Adrenal gland (tissue), 9 donors: ENCODE measurements at regions not wholly inside any gene's neighbourhood (a gene's known extent, or its start where the extent isn't known, plus 50 kb on each side); places are given as distances from the start of the nearest gene placed in this dataset.

Experiments
- DNase-seq, 7 donors: peaks; one replicate each; pipeline ENCODE4 v3.0.0-alpha.2; 2019 to 2020
- H3K27ac ChIP-seq, 5 donors: fragments of 200-600 bp; sonication (generic) in 4 of 5; 1 replicate in 3 of 5; 2 replicates in 2 of 5; pipeline versions ENCODE4 v1.5.1 to v1.8.0; 2016 to 2020; ENCODE audit warnings: mild to moderate bottlenecking in 1 of 5
- H3K27me3 ChIP-seq: fragments of 200-600 bp; 2 replicates; pipeline ENCODE4 v1.8.0; 2021
- H3K36me3 ChIP-seq, 2 donors: fragments of 200-600 bp; replicated peaks in 1 of 2; 1 replicate in 1 of 2; 2 replicates in 1 of 2; pipeline versions ENCODE4 v1.5.1 to v1.8.0; 2018 to 2022
- H3K4me1 ChIP-seq, 2 donors: fragments of 200-600 bp; replicated peaks in 1 of 2; 1 replicate in 1 of 2; 2 replicates in 1 of 2; pipeline versions ENCODE4 v1.5.1 to v1.8.0; 2018 to 2021
- H3K4me3 ChIP-seq, 4 donors: fragments of 200-600 bp; sonication (generic) in 3 of 4; one replicate each; pipeline ENCODE4 v1.5.1; 2016 to 2018
- H3K9me3 ChIP-seq, 3 donors: fragments of 200-600 bp; sonication (generic) in 1 of 3; replicated peaks in 1 of 3; 1 replicate in 2 of 3; 2 replicates in 1 of 3; pipeline versions ENCODE4 v1.5.1 to v1.8.0; 2016 to 2021
- POLR2A ChIP-seq, 2 donors: fragments of 450-650 bp; IDR thresholded peaks; one replicate each; pipeline ENCODE4 v1.6.1; 2017; ENCODE audit warnings: antibody characterized with exemption in 2 of 2, mild to moderate bottlenecking in 2 of 2, moderate library complexity in 1 of 2
- WGBS, 4 donors: extraction: QIAGEN DNeasy Blood & Tissue Kit in 2 of 4; methylation state at CpG; one replicate each; pipeline versions ENCODE4 v1.1.5 to v1.1.7; 2013 to 2017; 5-methylcytosine and 5-hydroxymethylcytosine counted together
- intact Hi-C, 2 donors: fragments of 100-400 bp; cut with DNase I; formaldehyde crosslinking; loops; one replicate each; pipeline versions ENCODE4 v1.14.1 to v1.15.0; 2022 to 2023
- TF ChIP-seq, protein P1 (sequence below), 6 experiments: fragments of 450-650 bp in 4 of 6; fragments of 200-600 bp in 2 of 6; sonication (generic) in 1 of 6; IDR thresholded peaks; 1 replicate in 5 of 6; 2 replicates in 1 of 6; pipeline versions ENCODE4 v1.5.1 to v1.8.0; 2016 to 2021; ENCODE audit warnings: antibody characterized with exemption in 6 of 6, mild to moderate bottlenecking in 2 of 6, moderate library complexity in 1 of 6
- donor health status: healthy with polysubstance abuse.
- donor health status: Bipolar disorder and iron deficiency.
- donor health status: DM: yes; HTN: yes; CAD: no.
- donor health status: DM: no; HTN: no; CAD: no.
- donor health status: DM: no; HTN: no; CAD: no.

DNA sequence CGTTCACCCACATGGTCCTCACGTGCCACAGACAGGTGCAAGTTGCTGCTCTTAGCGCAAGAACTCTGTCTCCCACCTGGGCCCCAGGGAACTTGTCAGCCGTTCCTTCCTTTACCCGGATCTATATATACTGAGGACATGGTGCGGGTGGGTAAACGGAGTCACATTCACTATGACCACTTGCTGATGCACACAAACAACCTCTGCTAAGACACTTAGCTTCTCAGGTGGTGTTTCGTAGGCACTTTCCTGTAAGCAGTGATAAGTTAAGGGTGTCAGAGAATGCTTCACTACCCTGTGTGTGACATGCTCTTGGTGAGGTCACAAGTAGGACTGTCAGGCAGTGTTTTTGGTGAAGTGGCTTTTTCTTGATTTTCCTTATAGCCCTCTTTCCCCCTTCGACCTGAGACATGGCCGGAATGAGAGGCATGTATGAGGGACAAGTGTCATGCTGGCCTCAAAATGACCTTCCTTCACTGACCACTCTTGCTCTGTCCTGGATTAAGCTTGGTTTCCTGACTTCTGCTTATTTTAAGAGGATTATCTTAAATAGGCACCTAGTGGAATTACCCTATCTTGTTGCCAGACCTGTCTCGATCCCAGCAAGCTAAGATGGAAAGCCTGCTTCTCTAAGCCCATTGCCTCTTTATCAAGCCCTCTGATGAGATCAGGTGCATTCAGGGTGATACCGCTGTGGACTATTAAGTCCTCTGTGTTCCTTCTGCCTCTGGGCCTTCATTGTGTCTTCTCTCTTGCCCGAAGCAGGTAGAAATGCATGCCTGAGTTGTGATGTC lies 97.1 kb upstream of the CELF4 start:
- Histone ChIP-seq H3K4me1 (no peaks in the 10 kb centered on the region), H3K36me3 (no peaks in the 10 kb centered on the region), H3K27me3 (no peaks in the 10 kb centered on the region), H3K4me3 (no peak overlapping the region), H3K9me3 (no peaks in the 10 kb centered on the region), H3K27ac (no peak overlapping the region)
- DNase-seq = no peak
- intact Hi-C loops = no loop called here
- TF ChIP-seq, protein P1, sequence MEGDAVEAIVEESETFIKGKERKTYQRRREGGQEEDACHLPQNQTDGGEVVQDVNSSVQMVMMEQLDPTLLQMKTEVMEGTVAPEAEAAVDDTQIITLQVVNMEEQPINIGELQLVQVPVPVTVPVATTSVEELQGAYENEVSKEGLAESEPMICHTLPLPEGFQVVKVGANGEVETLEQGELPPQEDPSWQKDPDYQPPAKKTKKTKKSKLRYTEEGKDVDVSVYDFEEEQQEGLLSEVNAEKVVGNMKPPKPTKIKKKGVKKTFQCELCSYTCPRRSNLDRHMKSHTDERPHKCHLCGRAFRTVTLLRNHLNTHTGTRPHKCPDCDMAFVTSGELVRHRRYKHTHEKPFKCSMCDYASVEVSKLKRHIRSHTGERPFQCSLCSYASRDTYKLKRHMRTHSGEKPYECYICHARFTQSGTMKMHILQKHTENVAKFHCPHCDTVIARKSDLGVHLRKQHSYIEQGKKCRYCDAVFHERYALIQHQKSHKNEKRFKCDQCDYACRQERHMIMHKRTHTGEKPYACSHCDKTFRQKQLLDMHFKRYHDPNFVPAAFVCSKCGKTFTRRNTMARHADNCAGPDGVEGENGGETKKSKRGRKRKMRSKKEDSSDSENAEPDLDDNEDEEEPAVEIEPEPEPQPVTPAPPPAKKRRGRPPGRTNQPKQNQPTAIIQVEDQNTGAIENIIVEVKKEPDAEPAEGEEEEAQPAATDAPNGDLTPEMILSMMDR (IDR thresholded peaks at IDR 0.05) = no peak
- no peak for TF ChIP-seq POLR2A (IDR thresholded peaks at IDR 0.05)
- 78 to 88% (median 86%) methylated on average over 13 of the region's 13 CpGs for WGBS, 4 donors

DNA sequence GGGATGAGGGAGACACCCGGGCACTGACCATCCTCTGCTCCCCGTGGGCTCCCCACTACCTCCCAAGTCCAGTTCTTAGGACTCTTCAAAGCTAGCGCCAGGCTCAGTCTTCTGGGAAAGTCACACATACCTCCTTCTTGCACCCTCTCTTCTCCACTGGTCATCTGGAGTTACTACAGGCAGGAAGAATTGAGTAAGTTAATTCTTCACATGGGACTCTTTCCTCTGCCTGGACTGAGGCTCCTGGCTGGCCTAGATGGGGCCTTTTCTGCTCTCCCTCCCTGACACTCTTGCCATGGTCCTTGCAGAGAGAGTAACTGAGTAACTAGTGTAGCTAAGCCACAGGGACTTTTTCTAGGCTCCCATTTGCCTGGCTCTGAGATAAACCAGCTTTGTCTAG lies 96.5 kb upstream of the CELF4 start:
- no peaks in the 10 kb centered on the region for H3K36me3 ChIP-seq
- 70 to 82% (median 79%) methylated on average over 2 to 3 of the region's 3 CpGs; no CpG with 5 or more reads in 1 of the 4 donors for WGBS, 4 donors
- TF ChIP-seq, protein P1 (IDR thresholded peaks at IDR 0.05) = no peak
- no peak for TF ChIP-seq POLR2A (IDR thresholded peaks at IDR 0.05)
- no peaks in the 10 kb centered on the region for H3K4me1 ChIP-seq
- no peak overlapping the region for H3K27ac ChIP-seq
- no peak for DNase-seq
- no peaks in the 10 kb centered on the region for H3K9me3 ChIP-seq
- H3K4me3 ChIP-seq = no peak overlapping the region
- intact Hi-C loops = no loop called here
- H3K27me3 ChIP-seq = no peaks in the 10 kb centered on the region

DNA sequence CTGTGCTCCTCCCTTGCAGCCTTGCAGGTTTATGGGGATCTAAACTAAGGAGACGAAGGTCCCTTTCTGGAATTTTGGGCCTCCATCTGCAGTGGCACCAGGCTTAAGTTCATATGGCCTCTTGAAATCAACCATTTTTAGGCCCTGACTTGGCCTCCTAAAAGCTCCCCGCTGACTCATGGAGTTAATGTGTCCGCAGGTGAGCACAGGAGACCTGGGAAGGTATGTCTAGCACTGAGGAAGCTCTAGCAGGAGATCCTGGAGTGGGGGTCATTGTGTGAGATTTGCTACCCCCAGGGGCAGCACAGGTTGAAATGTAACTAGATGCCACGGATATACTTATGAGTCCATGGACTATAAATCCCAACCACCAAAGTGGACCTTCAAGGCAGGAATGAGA lies 95.9 kb upstream of the CELF4 start:
- Histone ChIP-seq H3K27me3 (no peaks in the 10 kb centered on the region), H3K4me1 (no peaks in the 10 kb centered on the region), H3K27ac (no peak overlapping the region), H3K4me3 (no peak overlapping the region), H3K36me3 (no peaks in the 10 kb centered on the region), H3K9me3 (no peaks in the 10 kb centered on the region)
- TF ChIP-seq POLR2A (IDR thresholded peaks at IDR 0.05) = no peak
- TF ChIP-seq, protein P1 (IDR thresholded peaks at IDR 0.05) = no peak
- 81 to 96% (median 88%) methylated on average over 3 to 4 of the region's 4 CpGs for WGBS, 4 donors
- DNase-seq = no peak
- intact Hi-C loops = no loop called here

DNA sequence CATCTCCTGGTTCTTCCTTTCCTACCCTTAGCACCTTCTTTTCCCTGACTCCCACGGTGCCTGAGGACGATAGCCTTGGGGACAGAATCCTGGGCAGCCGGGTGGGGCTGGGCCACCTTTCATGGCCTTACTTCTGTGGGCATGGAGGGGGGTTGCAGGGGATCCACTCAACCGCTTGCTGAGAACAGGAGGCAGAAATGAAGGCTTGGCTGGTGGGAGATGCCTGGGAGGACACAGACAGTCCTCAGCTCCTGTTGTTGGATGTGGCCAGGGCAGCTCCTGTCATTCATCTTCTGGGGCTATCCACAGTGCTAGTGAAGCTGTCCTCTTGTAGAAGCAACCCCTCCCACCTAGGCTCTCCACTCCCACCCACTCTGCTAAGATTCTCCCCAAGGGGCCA lies 95.5 kb upstream of the CELF4 start:
- Histone ChIP-seq H3K27me3 (no peaks in the 10 kb centered on the region), H3K4me1 (no peaks in the 10 kb centered on the region), H3K9me3 (no peaks in the 10 kb centered on the region), H3K4me3 (no peak overlapping the region), H3K36me3 (no peaks in the 10 kb centered on the region), H3K27ac (no peak overlapping the region)
- TF ChIP-seq, protein P1 (IDR thresholded peaks at IDR 0.05) = no peak
- TF ChIP-seq POLR2A (IDR thresholded peaks at IDR 0.05) = no peak
- no peak for DNase-seq
- 75 to 85% (median 81%) methylated on average over 4 of the region's 4 CpGs for WGBS, 4 donors
- intact Hi-C loops = no loop called here
